Esophagus muscularis mucosa (tissue), 4 donors: ENCODE measurements at regions not wholly inside any gene's neighbourhood (a gene's known extent, or its start where the extent isn't known, plus 50 kb on each side); places are given as distances from the start of the nearest gene placed in this dataset.

Experiments
- EP300 ChIP-seq: sonication (generic); formaldehyde crosslinking; IDR thresholded peaks from one replicate; pipeline ENCODE4 v1.6.1; 2017; ENCODE audit warnings: antibody characterized with exemption
- POLR2A ChIP-seq: fragments of 450-650 bp; IDR thresholded peaks from one replicate; pipeline ENCODE4 v1.6.1; 2017; ENCODE audit warnings: antibody characterized with exemption, moderate library complexity, mild to moderate bottlenecking, low read depth
- POLR2AphosphoS5 ChIP-seq, 2 donors: sonication (generic); formaldehyde crosslinking; IDR thresholded peaks; one replicate each; pipeline ENCODE4 v1.6.1; 2017; ENCODE audit warnings: antibody characterized with exemption in 2 of 2
- TF ChIP-seq, protein P1 (sequence below), 3 experiments: fragments of 200-600 bp in 2 of 3; fragments of 450-650 bp in 1 of 3; sonication (generic) in 2 of 3; IDR thresholded peaks; one replicate each; pipeline ENCODE4 v1.5.1; 2017 to 2019; ENCODE audit warnings: antibody characterized with exemption in 3 of 3, mild to moderate bottlenecking in 2 of 3, moderate library complexity in 1 of 3

DNA sequence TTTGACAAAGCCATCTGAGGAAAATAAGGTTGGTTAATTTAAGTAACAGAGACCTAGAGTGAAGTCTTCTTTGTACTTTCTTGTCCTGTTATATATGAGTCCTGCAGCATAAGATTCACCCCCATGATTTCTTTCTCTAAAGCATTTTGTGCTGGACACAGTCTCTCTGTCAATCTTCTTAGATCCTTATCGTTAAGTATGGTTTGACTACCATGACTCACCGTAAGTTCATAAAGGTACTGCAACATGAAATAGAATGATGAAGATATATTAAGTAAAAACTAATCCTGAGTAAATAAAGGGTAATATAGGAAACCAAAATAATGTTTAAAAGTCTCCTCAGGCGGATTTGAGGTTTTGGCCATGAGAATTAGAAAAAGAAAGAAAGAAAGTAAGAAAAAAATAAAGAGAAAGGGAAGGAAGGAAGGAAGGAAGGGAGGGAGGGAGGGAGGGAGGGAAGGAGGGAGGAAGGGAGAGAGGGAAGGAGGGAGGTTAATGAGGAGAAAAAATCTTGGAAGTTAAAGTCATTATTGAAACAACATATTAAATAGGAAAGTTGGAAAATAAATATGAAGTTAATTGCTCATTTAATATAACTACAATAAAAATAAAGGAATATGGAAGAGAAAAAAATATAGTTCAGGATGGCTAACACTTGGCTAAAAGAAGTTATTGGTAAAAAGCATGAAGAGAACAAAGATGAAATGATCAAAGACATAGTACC, 980.3 kb upstream of the CDH2 start:
- TF ChIP-seq, protein P1, sequence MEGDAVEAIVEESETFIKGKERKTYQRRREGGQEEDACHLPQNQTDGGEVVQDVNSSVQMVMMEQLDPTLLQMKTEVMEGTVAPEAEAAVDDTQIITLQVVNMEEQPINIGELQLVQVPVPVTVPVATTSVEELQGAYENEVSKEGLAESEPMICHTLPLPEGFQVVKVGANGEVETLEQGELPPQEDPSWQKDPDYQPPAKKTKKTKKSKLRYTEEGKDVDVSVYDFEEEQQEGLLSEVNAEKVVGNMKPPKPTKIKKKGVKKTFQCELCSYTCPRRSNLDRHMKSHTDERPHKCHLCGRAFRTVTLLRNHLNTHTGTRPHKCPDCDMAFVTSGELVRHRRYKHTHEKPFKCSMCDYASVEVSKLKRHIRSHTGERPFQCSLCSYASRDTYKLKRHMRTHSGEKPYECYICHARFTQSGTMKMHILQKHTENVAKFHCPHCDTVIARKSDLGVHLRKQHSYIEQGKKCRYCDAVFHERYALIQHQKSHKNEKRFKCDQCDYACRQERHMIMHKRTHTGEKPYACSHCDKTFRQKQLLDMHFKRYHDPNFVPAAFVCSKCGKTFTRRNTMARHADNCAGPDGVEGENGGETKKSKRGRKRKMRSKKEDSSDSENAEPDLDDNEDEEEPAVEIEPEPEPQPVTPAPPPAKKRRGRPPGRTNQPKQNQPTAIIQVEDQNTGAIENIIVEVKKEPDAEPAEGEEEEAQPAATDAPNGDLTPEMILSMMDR (IDR thresholded peaks at IDR 0.05) = no peak
- TF ChIP-seq POLR2A = no peak
- TF ChIP-seq POLR2AphosphoS5 (IDR thresholded peaks at IDR 0.05) = no peak
- no peak for TF ChIP-seq EP300
